ENCODE measurements at regions not wholly inside any gene's neighbourhood (a gene's known extent, or its start where the extent isn't known, plus 50 kb on each side); places are given as distances from the start of the nearest gene placed in this dataset.
"Not testable (repeated sequence)": the region's sequence is repeated elsewhere in the genome, so short reads cannot be mapped to it uniquely, and the experiment has no call there.

DNA sequence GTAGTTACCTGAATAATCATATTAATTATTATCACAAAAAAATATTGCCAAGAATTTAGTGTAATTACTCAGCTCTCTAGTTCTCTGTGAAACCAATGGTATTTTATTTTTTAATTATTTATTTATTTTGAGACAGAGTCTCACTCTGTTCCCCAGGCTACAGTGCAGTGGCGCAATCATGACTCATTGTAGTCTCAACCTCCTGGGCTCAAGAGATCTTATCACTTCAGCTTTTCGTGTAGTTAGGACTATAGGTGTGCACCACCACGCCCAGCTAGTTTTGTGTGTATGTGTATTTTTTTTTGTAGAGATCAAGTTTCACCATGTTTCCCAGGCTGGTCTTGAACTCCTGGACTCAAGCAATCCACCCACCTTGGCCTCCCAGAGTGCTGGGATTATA is 440.4 kb upstream of the CDH20 start:
- no peak for DNase-seq (ENCODE audit: low spot score)

GRCh38 chr18:60893355-60894097 is 439.7 kb upstream of the CDH20 start:
- no peak for DNase-seq (ENCODE audit: low spot score)

DNA sequence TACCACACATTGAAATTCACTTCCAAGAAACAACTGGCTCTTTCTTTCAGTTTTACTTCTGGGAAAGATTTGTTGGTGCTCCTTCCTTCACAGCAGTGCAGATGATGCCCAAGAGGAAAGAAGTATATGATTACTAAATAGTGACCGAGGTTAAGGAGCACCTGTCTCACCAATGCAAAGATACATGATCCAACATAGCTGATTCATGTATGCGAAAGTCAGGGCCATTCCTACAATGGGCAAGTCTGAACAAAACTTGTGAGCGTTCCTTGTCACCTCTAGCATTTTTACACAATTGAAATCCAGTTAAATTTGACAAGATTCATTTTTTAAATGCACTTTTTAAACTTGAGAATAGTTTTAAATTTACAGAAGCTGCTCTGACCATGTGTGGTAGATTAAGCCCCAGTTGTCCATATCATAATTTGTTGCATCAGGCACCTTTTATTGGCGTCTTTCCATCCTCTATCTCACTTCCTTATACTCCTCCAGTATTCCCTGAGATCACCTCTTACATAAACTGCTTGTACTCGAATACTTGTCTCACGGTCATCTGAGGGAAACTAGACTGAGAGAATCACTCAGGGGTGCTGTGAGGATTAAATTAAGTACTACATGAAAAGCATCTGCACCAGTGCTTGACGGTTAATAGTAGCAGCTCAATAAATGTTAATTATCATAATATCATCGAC is 438.8 kb upstream of the CDH20 start:
- no peak for DNase-seq (ENCODE audit: low spot score)

GRCh38 chr18:60895181-60895580 is 438.0 kb upstream of the CDH20 start:
- DNase-seq (ENCODE audit: low spot score) = no peak

DNA sequence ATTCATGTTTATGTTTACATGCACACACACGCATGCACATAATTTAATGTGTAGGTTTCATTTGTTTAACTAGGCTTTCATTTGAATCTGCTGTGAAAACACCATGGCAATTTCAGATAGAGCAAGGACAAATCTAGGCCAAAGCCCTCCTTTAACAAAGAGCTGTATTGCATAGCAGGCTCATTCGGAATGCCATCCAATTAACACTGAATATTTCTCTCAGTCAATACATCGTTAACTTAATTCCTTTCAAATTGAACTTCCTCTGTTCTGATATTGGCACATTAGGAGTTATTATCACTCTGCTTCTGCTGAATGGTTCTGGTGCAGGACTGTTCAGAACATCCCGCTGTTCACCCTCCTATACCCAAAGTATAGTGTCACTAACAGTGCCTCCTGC is 435.1 kb upstream of the CDH20 start:
- DNase-seq (ENCODE audit: low spot score) = no peak

GRCh38 chr18:60905699-60906098 is 427.5 kb upstream of the CDH20 start:
- no peak for DNase-seq (ENCODE audit: low spot score)

DNA sequence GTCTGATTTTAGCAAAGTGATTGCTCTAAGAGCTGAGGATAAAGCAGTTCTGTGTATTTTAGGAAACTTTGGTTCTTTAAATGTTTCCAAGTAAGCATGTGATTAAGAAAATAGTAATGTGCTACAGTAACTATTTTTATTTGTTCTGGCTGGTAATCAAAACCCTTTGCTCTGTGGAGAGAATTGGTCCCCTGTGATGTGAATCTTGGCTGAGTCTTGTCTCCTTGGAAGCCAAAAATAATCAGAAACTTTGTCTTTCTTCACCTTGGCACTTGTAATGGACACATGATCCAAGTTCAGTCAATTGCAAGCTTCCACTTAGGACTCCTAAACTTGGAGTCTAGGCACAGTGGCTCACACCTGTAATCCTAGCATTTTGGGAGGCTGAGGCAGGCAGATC is 422.7 kb upstream of the CDH20 start:
- DNase-seq (ENCODE audit: low spot score) = no peak

GRCh38 chr18:60911504-60911903 is 421.7 kb upstream of the CDH20 start:
- DNase-seq (ENCODE audit: low spot score) = no peak

DNA sequence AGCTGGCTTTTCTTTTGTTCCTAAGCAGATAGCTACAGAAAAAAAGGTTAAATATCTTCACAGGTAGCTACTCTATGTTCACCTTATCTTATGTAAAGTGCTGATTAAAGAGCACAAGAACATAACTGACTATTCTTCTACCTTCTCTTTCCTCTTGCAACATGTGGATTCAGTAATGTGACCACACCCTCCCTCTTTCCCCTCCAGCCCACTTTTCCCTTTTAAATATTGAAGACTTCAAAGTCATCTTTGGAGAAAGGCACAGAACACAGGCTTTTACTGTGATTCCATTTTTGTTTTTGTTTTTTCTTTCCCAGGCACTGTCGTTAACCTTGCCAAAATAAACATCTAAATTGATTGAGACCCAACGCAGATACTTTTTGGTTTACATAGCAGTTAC is 418.1 kb upstream of the CDH20 start:
- no peak for DNase-seq (ENCODE audit: low spot score)

GRCh38 chr18:60918862-60919261 is 414.4 kb upstream of the CDH20 start:
- DNase-seq (ENCODE audit: low spot score) = not testable (repeated sequence)

GRCh38 chr18:60925892-60926291 is 407.3 kb upstream of the CDH20 start:
- no peak for DNase-seq (ENCODE audit: low spot score)

DNA sequence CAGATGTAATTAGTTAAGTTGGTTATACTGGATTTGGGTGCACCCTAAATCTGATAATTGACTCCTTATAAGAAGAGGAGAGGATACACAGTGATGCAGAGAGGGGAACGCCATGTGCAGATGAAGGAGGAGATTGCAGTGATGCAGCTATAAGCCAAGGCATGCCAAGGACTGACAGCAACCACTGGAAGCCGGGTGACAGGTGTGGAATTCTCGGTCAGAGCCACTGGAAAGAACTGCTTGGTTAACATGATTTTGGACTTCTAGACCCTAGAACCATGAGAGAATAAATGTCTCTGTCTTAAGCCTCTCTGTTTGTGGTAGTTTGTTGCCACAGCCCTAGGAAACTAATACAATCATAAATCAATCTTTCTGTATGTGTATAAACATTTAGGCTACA is 403.3 kb upstream of the CDH20 start:
- no peak for DNase-seq (ENCODE audit: low spot score)

DNA sequence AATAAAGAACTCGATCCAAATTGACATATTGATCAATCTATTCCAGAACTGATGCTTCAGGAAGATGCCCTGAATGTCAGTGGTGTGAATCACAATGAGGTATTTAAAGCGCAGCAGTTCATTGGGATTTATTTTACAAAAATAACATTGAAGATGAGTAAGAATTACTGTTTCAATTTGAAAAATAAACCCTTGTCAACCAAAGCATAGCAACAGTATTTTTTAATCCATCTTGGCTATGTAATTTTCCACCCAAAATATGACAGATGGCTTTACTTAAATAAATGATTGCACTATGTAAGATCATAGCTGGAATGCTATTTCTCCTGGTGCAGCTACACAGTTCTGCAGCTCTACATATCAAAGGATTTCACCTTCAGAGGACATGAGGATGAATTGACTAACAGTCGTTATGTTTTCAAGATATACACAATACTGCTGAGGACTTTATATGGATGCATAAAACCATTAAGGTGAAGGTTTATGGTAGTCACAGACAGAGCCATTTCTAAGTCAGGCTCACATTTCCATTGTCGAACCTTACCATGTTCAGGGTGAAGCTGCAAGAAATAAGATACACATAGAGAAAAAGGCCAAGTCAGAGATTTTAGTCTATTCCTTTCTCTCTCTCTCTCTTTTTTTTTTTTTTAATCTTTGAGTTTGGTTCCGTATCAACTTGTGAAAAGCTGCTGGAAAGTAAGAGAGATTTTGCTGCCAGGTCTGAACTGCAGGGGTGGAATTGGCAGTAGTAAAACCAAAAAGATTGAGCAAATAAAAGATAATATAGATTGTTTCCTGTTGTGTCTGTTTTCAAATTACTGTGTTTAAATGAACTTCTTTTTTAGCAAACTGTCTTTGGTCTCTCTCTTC is 398.0 kb upstream of the CDH20 start:
- no peak for DNase-seq (ENCODE audit: low spot score)

DNA sequence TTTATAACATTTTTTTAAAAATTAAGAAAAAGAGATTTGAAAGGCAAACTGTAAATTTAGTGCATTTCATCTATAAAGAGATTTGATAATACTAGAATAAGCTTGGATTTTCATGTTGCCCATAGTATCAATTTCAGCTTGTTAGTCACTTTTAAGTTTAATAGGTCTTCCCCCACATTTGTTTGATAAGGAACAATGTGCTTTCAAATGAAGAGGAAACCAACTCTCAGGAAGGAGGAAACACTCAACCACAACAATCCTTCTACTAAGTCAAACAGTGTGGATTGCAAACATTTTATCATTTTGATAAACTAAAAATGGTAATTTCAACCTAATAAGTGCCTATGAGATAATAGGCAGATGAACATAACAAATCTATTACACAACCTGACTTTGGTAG is 397.1 kb upstream of the CDH20 start:
- DNase-seq (ENCODE audit: low spot score) = no peak

DNA sequence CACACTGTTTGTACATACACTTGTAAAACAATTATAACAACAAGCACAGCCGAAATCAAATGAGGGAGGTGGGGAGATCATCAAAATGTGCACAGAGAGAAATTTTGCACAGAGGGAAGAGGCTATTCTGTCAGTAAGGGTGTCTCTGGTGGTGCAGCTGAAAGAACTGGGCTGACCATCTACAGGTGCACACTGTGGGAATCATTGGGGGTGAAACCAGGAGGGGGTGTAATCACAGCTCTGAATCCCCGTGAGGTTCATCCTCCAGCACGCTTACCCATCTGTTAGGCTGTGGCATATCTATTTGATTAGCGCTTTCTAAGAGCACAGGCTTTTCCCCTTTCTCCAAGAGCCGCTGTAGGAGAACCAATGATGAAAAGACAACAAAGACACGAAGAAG is 389.9 kb upstream of the CDH20 start:
- DNase-seq (ENCODE audit: low spot score) = no peak

DNA sequence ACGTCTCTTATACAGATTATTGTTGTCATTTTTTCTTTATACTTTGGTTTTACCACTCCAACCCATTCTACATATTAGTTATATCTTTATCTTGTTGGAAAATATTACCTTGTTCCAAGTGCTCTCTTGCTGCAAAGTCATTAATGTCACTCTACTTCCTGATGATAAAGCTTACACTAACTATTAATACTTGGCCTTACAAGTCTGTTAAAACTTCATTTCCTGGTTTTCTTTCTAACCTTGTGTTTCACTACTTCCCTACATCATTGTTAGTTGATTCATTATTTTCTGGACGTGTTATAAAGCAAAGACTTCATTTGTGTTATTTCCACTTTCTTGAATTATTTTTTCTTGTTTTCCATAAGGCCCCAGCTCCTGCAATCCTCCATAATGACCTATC is 382.6 kb upstream of the CDH20 start:
- DNase-seq (ENCODE audit: low spot score) = no peak

- DNase-seq (ENCODE audit: low spot score) = no peak
Observed at GRCh38 chr18:60951091-60951490, 382.1 kb upstream of the CDH20 start.

DNA sequence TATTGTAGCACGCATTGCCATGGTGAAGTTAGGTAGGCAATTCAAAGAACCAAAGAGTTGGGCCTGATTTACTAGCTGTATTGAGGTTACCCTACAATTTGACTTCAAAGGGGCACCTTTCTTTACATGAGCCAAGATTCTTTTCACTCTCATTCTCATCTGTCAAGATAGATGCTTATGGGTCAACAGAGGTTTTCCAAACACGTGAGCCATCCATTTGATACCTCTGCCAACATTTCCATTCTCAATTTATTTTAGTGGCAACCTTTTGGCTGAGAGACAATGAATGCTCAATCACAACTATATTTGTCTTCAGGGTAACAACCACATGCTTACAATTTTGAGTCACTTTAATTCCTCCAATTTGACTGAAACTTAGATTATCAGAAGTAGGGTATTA is 370.6 kb upstream of the CDH20 start:
- no peak for DNase-seq (ENCODE audit: low spot score)

DNA sequence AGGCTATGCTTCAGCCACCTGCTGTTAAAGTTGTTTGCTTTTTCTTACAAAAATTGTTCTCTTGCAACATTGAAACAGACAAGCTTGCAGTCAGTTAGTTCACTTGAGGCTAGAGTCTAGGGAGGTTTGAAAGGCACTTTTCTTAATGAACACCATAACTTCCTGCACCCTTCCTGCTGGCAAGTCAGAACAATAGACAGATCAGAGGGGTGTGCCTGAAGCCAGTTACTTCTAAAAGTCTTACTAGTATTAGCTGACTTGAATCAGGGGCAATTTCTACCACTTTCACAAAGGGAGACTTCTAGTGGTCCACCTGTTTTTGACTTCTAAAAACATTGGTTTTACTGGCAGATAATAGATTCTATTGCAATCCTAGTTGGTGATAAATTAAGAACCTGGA is 367.4 kb upstream of the CDH20 start:
- no peak for DNase-seq (ENCODE audit: low spot score)

- DNase-seq (ENCODE audit: low spot score) = no peak
Observed at GRCh38 chr18:60966876-60967275, 366.4 kb upstream of the CDH20 start.

DNA sequence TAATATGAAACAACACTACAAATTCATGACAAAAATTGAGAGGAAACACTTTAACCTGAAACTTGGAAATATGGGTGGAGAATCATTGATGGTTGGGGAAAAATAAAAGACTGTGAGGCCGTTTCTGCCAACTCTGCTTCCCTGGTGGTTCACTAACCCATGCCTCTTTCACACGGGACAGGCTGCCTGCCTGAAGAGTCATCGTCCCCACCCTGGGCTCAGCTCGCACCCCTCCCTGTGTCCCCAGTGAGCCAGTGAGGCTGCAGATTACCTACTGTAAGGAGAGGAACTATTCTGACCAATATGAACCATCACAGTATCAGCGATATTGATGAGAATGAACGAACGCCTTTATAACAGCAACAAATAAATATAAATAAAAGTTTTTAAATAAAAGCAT is 357.8 kb upstream of the CDH20 start:
- no peak for DNase-seq (ENCODE audit: low spot score)

- no peak for DNase-seq (ENCODE audit: low spot score)
Observed at GRCh38 chr18:60976976-60977375, 356.3 kb upstream of the CDH20 start.

DNA sequence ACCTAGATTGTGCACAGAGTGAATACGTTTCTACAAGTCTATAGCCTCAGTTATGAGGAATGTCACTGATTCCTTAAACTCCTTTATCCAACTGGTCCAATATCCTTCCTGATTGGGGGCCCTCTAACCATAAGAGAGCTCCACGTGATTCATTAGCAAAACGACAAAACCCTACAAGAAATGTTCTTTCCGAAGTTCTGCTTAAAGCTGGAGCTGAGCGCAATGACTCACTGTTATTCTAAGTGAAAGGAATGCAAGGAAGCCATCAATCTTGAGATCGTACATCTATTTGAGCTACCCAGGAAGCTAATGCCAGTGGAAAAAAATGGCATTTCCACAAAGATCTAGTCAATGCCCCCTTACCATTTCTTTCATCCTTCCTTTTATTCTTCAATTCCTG is 354.9 kb upstream of the CDH20 start:
- no peak for DNase-seq (ENCODE audit: low spot score)
